ENCODE measurements at regions not wholly inside any gene's neighbourhood (a gene's known extent, or its start where the extent isn't known, plus 50 kb on each side); places are given as distances from the start of the nearest gene placed in this dataset.

DNA sequence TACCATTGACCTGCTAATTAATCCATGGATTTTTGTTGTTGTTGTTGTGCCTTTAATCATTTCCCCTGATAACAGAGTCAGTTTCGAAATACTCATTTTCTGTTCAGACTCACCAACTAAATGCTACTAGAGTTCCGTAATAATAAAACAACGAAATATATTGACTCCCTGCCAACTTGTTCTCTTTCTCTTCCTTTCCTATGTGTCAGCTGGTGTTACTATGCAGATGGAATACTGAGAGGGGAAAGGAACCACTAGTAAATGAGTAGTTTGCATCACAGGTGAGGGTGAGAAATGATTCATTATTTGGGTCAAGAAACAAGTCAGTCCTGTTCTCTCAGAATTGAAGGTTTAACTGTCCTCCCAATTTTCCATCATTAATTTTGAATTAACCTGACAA is 1027.3 kb downstream of the TUSC7 start:
- H3K79me2 ChIP-seq (replicated peaks; ENCODE audit: insufficient read depth) = no peaks in the 10 kb centered on the region
- no peaks in the 10 kb centered on the region for H3F3A ChIP-seq (replicated peaks; ENCODE audit: low read depth)
- H3K4me2 ChIP-seq = no peak overlapping the region
- DNase-seq (ENCODE audit: low spot score) (no peak), ATAC-seq (no peak)
- no peaks in the 10 kb centered on the region for H3K27me3 ChIP-seq (ENCODE audit: insufficient read depth)
- TF ChIP-seq STAT1 (IDR thresholded peaks at IDR 0.05; ENCODE audit: unreplicated experiment) = no peak
- TF ChIP-seq, protein P1, sequence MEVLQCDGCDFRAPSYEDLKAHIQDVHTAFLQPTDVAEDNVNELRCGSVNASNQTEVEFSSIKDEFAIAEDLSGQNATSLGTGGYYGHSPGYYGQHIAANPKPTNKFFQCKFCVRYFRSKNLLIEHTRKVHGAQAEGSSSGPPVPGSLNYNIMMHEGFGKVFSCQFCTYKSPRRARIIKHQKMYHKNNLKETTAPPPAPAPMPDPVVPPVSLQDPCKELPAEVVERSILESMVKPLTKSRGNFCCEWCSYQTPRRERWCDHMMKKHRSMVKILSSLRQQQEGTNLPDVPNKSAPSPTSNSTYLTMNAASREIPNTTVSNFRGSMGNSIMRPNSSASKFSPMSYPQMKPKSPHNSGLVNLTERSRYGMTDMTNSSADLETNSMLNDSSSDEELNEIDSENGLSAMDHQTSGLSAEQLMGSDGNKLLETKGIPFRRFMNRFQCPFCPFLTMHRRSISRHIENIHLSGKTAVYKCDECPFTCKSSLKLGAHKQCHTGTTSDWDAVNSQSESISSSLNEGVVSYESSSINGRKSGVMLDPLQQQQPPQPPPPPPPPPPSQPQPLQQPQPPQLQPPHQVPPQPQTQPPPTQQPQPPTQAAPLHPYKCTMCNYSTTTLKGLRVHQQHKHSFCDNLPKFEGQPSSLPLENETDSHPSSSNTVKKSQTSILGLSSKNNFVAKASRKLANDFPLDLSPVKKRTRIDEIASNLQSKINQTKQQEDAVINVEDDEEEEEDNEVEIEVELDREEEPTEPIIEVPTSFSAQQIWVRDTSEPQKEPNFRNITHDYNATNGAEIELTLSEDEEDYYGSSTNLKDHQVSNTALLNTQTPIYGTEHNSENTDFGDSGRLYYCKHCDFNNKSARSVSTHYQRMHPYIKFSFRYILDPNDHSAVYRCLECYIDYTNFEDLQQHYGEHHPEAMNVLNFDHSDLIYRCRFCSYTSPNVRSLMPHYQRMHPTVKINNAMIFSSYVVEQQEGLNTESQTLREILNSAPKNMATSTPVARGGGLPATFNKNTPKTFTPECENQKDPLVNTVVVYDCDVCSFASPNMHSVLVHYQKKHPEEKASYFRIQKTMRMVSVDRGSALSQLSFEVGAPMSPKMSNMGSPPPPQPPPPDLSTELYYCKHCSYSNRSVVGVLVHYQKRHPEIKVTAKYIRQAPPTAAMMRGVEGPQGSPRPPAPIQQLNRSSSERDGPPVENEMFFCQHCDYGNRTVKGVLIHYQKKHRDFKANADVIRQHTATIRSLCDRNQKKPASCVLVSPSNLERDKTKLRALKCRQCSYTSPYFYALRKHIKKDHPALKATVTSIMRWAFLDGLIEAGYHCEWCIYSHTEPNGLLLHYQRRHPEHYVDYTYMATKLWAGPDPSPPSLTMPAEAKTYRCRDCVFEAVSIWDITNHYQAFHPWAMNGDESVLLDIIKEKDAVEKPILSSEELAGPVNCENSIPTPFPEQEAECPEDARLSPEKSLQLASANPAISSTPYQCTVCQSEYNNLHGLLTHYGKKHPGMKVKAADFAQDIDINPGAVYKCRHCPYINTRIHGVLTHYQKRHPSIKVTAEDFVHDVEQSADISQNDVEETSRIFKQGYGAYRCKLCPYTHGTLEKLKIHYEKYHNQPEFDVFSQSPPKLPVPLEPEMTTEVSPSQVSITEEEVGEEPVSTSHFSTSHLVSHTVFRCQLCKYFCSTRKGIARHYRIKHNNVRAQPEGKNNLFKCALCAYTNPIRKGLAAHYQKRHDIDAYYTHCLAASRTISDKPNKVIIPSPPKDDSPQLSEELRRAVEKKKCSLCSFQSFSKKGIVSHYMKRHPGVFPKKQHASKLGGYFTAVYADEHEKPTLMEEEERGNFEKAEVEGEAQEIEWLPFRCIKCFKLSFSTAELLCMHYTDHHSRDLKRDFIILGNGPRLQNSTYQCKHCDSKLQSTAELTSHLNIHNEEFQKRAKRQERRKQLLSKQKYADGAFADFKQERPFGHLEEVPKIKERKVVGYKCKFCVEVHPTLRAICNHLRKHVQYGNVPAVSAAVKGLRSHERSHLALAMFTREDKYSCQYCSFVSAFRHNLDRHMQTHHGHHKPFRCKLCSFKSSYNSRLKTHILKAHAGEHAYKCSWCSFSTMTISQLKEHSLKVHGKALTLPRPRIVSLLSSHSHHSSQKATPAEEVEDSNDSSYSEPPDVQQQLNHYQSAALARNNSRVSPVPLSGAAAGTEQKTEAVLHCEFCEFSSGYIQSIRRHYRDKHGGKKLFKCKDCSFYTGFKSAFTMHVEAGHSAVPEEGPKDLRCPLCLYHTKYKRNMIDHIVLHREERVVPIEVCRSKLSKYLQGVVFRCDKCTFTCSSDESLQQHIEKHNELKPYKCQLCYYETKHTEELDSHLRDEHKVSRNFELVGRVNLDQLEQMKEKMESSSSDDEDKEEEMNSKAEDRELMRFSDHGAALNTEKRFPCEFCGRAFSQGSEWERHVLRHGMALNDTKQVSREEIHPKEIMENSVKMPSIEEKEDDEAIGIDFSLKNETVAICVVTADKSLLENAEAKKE (CRISPR knock-in tag; IDR thresholded peaks at IDR 0.05) = no peak
- H3K27ac ChIP-seq (ENCODE audit: low read depth) = no peak overlapping the region
- no peak overlapping the region for H3K4me3 ChIP-seq
- no peaks in the 10 kb centered on the region for H3K36me3 Mint-ChIP-seq (ENCODE audit: low read depth)
- H2AFZ ChIP-seq = no peak overlapping the region
- H3K4me1 Mint-ChIP-seq = peaks cover 31% of the 10 kb centered on the region
- peaks cover 10% of the 10 kb centered on the region; the same call in 1 of the 2 replicates for H3K4me1 ChIP-seq (ENCODE audit: insufficient read depth)
- H4K20me1 ChIP-seq (replicated peaks; ENCODE audit: insufficient read depth) = no peaks in the 10 kb centered on the region
- H3K27me3 Mint-ChIP-seq (ENCODE audit: insufficient read depth, low read depth, poor library complexity) = no peaks in the 10 kb centered on the region
- no peak overlapping the region for H3K4me3 Mint-ChIP-seq
- H3K36me3 ChIP-seq (ENCODE audit: insufficient read depth) = no peaks in the 10 kb centered on the region
- H3K27ac Mint-ChIP-seq = no peak overlapping the region
- 0 out of 2 replicates have a peak, but pooled peaks cover 5% of the 10 kb centered on the region for H3K9me2 ChIP-seq (ENCODE audit: insufficient read depth)
- no peaks in the 10 kb centered on the region for H3K9me3 Mint-ChIP-seq

DNA sequence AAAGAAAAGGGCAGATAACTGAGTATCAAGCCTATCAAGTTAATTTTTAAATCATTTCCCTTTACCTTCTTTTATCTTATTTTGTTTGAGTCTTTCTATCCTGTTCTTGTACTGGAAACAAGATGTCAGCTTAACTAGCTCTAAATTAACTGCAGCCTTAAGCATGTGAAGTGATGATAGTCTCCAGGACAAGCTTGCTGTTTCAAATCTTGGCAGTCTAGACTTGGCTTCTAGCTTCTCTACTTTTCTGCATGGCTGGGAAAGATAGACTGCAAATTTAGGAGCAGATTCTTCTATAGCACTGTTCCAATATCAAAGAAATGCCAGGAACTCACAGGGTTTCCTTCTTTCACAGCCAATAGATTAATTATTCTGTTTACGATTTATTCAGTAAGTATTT is 1034.4 kb downstream of the TUSC7 start:
- no peak overlapping the region for H3K4me3 Mint-ChIP-seq
- no peaks in the 10 kb centered on the region for H3K4me1 ChIP-seq (ENCODE audit: insufficient read depth)

More for the DNA sequence above, 1034.4 kb downstream of the TUSC7 start:
- Mint-ChIP-seq H3K9me3 (no peaks in the 10 kb centered on the region), H3K27ac (no peak overlapping the region), H3K27me3 (ENCODE audit: insufficient read depth, low read depth, poor library complexity) (no peaks in the 10 kb centered on the region), H3K4me1 (no peaks in the 10 kb centered on the region), H3K36me3 (ENCODE audit: low read depth) (no peaks in the 10 kb centered on the region; the same call in 2 of the 3 replicates)
- H3K79me2 ChIP-seq (replicated peaks; ENCODE audit: insufficient read depth) = no peaks in the 10 kb centered on the region
- no peak overlapping the region for H3K4me2 ChIP-seq
- no peak overlapping the region for H3K4me3 ChIP-seq
- H3K27ac ChIP-seq (ENCODE audit: low read depth) = no peak overlapping the region
- DNase-seq (ENCODE audit: low spot score) (no peak), ATAC-seq (no peak)
- H3F3A ChIP-seq (replicated peaks; ENCODE audit: low read depth) = no peaks in the 10 kb centered on the region
- 0 out of 2 replicates have a peak, but pooled peaks cover 7% of the 10 kb centered on the region for H3K9me2 ChIP-seq (ENCODE audit: insufficient read depth)
- H3K36me3 ChIP-seq (ENCODE audit: insufficient read depth) = no peaks in the 10 kb centered on the region
- no peaks in the 10 kb centered on the region for H4K20me1 ChIP-seq (replicated peaks; ENCODE audit: insufficient read depth)
- H3K27me3 ChIP-seq (ENCODE audit: insufficient read depth) = no peaks in the 10 kb centered on the region
- no peak overlapping the region for H2AFZ ChIP-seq
- TF ChIP-seq ZNF114 (CRISPR knock-in tag; IDR thresholded peaks at IDR 0.05) (no peak), NANOG (IDR thresholded peaks at IDR 0.05; ENCODE audit: borderline replicate concordance) (no peak), JUNB (IDR thresholded peaks at IDR 0.05; ENCODE audit: unreplicated experiment) (no peak), ZNF331 (CRISPR knock-in tag; IDR thresholded peaks at IDR 0.05; ENCODE audit: low read depth) (no peak)

Measured in GM23338 (cell line).